Stimulated activated naive CD4-positive, alpha-beta T cell treated with Interleukin-2 at 50 U/mL for 16 hours (primary cell): ENCODE measurements at regions not wholly inside any gene's neighbourhood (a gene's known extent, or its start where the extent isn't known, plus 50 kb on each side); places are given as distances from the start of the nearest gene placed in this dataset.
"Not testable (repeated sequence)": the region's sequence is repeated elsewhere in the genome, so short reads cannot be mapped to it uniquely, and the experiment has no call there.

Experiments used
- DNase-seq: peaks from one replicate; lab custom pipeline; 2025; lab: John Stamatoyannopoulos, UW

GRCh38 chr3:137820366-137820765 is 56.3 kb downstream of the SOX14 start:
- DNase-seq, result no peak

GRCh38 chr3:137835096-137835495 is 71.0 kb downstream of the SOX14 start:
- no peak for DNase-seq

GRCh38 chr3:137845194-137845593 is 81.1 kb downstream of the SOX14 start:
- no peak for DNase-seq

GRCh38 chr3:137845666-137846065 is 81.6 kb downstream of the SOX14 start:
- DNase-seq, result no peak

- no peak for DNase-seq
Measured at GRCh38 chr3:137852391-137852830, 88.3 kb downstream of the SOX14 start.

- no peak for DNase-seq
Measured at GRCh38 chr3:137854533-137855261, 90.6 kb downstream of the SOX14 start.

- DNase-seq, result no peak
Measured at GRCh38 chr3:137866001-137866400, 101.9 kb downstream of the SOX14 start.

- no peak for DNase-seq
Measured at GRCh38 chr3:137866933-137867332, 102.8 kb downstream of the SOX14 start.

- no peak for DNase-seq
Measured at GRCh38 chr3:137867611-137868010, 103.5 kb downstream of the SOX14 start.

- DNase-seq, result no peak
Measured at GRCh38 chr3:137869022-137869421, 104.9 kb downstream of the SOX14 start.

GRCh38 chr3:137872589-137872988 is 108.5 kb downstream of the SOX14 start:
- not testable (repeated sequence) for DNase-seq

GRCh38 chr3:137896842-137897241 is 113.1 kb upstream of the CLDN18 start:
- not testable (repeated sequence) for DNase-seq

- DNase-seq, result no peak
Measured at GRCh38 chr3:137906985-137907649, 102.8 kb upstream of the CLDN18 start.

- no peak for DNase-seq
Measured at GRCh38 chr3:137924628-137925027, 85.3 kb upstream of the CLDN18 start.

- DNase-seq, result no peak
Measured at GRCh38 chr3:137925080-137925479, 84.9 kb upstream of the CLDN18 start.

- DNase-seq, result no peak
Measured at GRCh38 chr3:137926991-137927390, 83.0 kb upstream of the CLDN18 start.

GRCh38 chr3:137930976-137931375 is 79.0 kb upstream of the CLDN18 start:
- DNase-seq, result no peak

GRCh38 chr3:137938876-137939275 is 71.1 kb upstream of the CLDN18 start:
- no peak for DNase-seq

GRCh38 chr3:137944593-137944992 is 65.4 kb upstream of the CLDN18 start:
- DNase-seq, result no peak

GRCh38 chr3:137946356-137946973 is 63.5 kb upstream of the CLDN18 start:
- peak; percentile 1 for DNase-seq

GRCh38 chr3:137947117-137947516 is 62.8 kb upstream of the CLDN18 start:
- DNase-seq, result no peak

GRCh38 chr3:137948400-137949072 is 61.4 kb upstream of the CLDN18 start:
- DNase-seq, result no peak

- DNase-seq, result no peak
Measured at GRCh38 chr3:137958636-137959035, 51.3 kb upstream of the CLDN18 start.
